BLaER1 (cell line): ENCODE measurements at regions not wholly inside any gene's neighbourhood (a gene's known extent, or its start where the extent isn't known, plus 50 kb on each side); places are given as distances from the start of the nearest gene placed in this dataset.
A peak's percentile ranks its signal among the peaks of the same experiment; 100 is the strongest.

Experiments used
- H3K27ac ChIP-seq: shearing (Covaris generic); formaldehyde crosslinking; 2 replicates; pipeline ENCODE4 v1.8.1; 2022
- H3K27me3 ChIP-seq: shearing (Covaris generic); formaldehyde crosslinking; 2 replicates; pipeline ENCODE4 v1.8.1; 2022
- H3K36me3 ChIP-seq: shearing (Covaris generic); formaldehyde crosslinking; 2 replicates; pipeline ENCODE4 v1.8.1; 2022
- H3K4me1 ChIP-seq: shearing (Covaris generic); formaldehyde crosslinking; 2 replicates; pipeline ENCODE4 v1.8.1; 2022
- H3K4me2 ChIP-seq: shearing (Covaris generic); formaldehyde crosslinking; 2 replicates; pipeline ENCODE4 v1.8.1; 2022
- H3K4me3 ChIP-seq: shearing (Covaris generic); formaldehyde crosslinking; 2 replicates; pipeline ENCODE4 v1.8.1; 2022
- H3K9ac ChIP-seq: shearing (Covaris generic); formaldehyde crosslinking; 2 replicates; pipeline ENCODE4 v1.8.1; 2022
- H3K9me3 ChIP-seq: shearing (Covaris generic); formaldehyde crosslinking; 2 replicates; pipeline ENCODE4 v1.8.1; 2022
- H4K20me1 ChIP-seq: shearing (Covaris generic); formaldehyde crosslinking; 2 replicates; pipeline ENCODE4 v1.8.1; 2022
- Cebpa-rat ChIP-seq: shearing (Covaris generic); IDR thresholded peaks from 2 replicates; pipeline ENCODE4 v1.8.1; 2022

DNA sequence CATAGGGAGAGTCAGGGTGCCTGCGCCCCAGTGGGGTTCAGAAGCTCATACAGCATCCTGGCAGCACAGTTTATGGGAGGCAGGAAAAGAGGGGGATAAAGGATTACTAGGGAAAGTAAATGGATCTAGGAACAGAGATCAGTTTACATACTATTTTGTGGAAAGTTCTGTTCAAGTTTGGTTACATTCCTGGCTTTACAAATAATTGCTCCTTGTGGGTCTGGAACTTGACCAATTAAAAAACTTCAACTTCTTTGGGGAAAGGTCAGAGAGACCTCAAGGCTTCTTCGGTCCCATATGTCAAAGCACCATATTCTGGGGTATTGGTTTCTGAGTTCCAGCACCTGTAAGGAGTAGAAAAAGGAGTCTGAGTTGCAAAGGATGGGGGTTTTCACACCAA, 64.1 kb downstream of the ZDHHC19 start:
- Histone ChIP-seq H3K9me3 (peaks cover 47% of the 10 kb centered on the region), H3K27ac (no peak overlapping the region), H3K4me3 (no peak overlapping the region), H3K36me3 (no peaks in the 10 kb centered on the region), H4K20me1 (no peaks in the 10 kb centered on the region), H3K4me1 (peaks cover 43% of the 10 kb centered on the region), H3K27me3 (no peaks in the 10 kb centered on the region), H3K9ac (no peak overlapping the region), H3K4me2 (no peak overlapping the region)
- no peak for TF ChIP-seq Cebpa-rat

DNA sequence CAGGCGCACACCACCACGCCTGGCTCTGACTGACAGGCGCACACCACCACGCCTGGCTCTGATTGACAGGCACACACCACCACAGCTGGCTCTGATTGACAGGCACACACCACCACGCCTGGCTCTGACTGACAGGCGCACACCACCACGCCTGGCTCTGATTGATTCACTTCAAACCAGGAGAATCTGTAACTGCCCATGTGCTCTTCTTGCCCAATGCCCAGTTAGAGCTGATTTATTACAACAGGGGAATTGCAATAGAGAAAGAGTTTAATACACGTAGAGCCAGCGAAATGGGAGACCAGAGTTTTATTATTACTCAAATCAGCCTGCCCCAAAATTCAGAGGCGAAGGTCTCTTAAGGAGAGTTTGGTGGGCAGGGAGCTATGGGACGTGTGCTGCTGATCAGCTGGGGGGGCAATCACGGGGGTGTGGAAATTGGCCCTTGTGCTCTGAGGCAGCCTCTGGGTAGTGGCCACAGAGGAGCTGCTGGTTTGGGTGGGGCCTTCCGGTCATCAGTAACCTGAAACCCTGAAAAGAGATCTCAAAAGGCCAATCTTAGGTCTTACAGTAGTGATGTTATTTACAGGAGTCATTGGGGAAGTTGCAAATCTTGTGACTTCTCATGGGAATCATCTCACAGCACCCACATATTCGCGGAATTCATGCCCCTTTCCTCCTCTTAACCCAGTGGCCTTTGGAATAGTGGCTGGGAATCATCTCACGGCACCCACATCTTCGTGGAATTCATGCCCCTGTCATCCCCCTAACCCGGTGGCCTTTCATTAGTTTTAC, 63.8 kb upstream of the TFRC start:
- Histone ChIP-seq H3K4me2 (peak overlapping the region; percentile 83), H3K4me1 (peaks cover 58% of the 10 kb centered on the region), H3K27ac (0 out of 2 replicates have a peak overlapping the region, but pooled peaks have one; percentile 34), H3K27me3 (no peaks in the 10 kb centered on the region), H4K20me1 (no peaks in the 10 kb centered on the region), H3K9ac (no peak overlapping the region), H3K4me3 (no peak overlapping the region), H3K36me3 (no peaks in the 10 kb centered on the region), H3K9me3 (peaks cover 35% of the 10 kb centered on the region)
- TF ChIP-seq Cebpa-rat, result no peak

DNA sequence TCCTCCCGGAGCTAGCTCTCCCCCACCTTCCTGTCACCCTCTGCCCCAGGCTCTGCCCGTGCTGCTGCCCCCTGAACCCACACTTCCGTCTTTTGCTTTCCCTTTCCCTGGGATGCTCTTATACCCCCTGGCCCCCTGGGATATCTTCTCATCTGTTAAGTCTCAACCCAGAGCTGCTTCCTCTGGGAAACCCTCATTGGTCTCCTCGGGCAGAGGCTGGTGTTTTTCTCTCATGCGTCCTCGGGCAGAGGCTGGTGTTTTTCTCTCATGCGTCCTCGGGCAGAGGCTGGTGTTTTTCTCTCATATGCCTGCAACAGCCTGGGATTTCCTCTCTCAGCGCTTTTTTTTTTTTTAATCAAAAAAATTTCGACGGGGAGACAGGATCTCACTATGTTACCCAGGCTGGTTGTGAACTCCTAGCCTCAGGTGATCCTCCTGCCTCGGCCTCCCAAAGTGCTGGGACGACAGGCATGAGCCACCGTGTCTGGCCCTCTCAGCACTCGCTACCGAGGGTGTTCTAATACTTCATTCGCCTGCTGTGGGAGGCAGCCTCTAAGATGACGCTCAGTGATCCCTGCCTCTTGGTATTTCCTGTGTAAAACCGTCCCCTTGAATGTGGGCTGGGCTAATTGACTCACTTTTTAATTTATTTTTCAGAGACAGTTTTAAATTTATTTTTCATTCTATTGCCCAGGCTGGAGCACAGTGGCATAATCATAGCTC, 62.7 kb upstream of the TFRC start:
- H3K36me3 ChIP-seq, result no peaks in the 10 kb centered on the region
- peak overlapping the region; percentile 83 for H3K4me2 ChIP-seq
- peak overlapping the region; percentile 54 for H3K9ac ChIP-seq
- no peak for TF ChIP-seq Cebpa-rat
- peaks cover 24% of the 10 kb centered on the region for H3K9me3 ChIP-seq
- peak overlapping the region; percentile 36; the same call in 1 of the 2 replicates for H3K4me3 ChIP-seq
- no peaks in the 10 kb centered on the region for H3K27me3 ChIP-seq
- H3K4me1 ChIP-seq, result peaks cover 68% of the 10 kb centered on the region
- peak overlapping the region; percentile 76 for H3K27ac ChIP-seq
- no peaks in the 10 kb centered on the region for H4K20me1 ChIP-seq

DNA sequence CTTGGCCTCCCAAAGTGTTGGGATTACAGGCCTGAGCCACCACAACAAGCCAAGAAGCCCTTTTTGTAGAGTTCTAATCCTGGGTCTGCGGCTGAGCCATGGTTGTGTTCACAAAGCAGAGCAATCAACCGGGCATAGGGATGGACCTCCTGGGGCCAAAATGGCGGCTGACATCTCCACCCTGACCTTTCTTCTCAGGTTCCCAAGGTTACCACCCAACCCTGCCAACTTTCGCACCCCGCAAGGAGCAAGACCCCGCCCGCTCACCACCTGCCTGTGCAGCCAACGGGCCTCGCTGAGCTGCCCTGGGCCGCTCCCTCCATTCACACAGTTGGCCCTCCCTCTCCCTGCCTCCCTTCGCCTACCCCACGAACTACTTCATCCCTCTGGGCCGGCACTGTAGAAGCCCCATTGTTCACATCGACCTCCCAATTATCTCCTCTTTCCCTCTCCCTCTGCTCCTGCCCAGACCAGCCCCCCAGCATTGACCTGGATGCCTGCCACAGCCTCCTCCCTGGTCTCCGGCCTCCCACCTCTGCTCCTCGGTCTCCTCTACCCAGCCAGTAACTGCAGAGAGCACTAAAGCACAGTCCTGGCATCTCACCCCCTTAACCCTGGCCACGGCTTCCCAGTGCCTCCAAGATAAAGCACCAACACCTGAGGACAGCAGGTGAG, 62.0 kb upstream of the TFRC start:
- H3K4me2 ChIP-seq, result peak overlapping the region; percentile 83
- peak overlapping the region; percentile 54 for H3K9ac ChIP-seq
- H3K9me3 ChIP-seq, result peaks cover 18% of the 10 kb centered on the region
- H3K4me3 ChIP-seq, result 0 out of 2 replicates have a peak overlapping the region, but pooled peaks have one; percentile 36
- peak overlapping the region; percentile 76 for H3K27ac ChIP-seq
- no peak for TF ChIP-seq Cebpa-rat
- no peaks in the 10 kb centered on the region for H4K20me1 ChIP-seq
- peaks cover 68% of the 10 kb centered on the region for H3K4me1 ChIP-seq
- no peaks in the 10 kb centered on the region for H3K27me3 ChIP-seq
- H3K36me3 ChIP-seq, result no peaks in the 10 kb centered on the region

DNA sequence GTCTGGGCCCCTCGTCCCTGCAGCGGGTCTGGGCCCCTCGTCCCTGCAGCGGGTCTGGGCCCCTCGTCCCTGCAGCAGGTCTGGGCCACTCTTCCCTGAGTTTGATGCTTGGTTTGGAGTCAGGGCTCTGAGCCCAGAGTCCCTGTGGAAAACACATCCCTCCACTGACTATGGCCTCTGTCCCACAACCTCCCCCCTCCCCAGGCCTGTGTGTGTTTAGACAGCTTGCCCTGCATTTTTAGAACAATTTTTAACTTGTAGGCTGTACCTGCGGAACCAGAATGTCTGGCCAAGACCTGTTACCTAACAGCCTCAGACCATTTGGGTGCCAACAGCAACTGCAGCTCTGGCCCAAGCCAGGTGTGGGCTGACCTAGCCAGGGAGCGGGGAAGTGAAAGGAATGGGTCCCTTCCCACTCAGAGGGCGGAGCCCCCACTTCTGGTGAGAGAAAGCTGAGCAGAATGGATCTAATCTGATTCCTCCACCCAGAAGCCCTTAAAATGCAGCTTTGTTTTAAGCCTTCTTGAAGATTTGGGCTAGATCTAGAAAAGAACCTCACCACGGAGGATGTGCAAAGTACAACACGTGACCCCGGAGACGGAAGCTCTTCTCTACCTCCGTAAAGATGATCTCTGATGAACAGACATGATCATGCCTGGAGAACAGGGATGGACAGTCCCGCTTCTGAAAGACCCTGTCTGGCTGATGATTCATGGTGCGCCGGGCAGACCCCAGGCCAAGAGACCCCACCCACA, 60.5 kb upstream of the TFRC start:
- Histone ChIP-seq H3K4me3 (no peak overlapping the region), H3K27ac (peak overlapping the region; percentile 59; the same call in 1 of the 2 replicates), H4K20me1 (no peaks in the 10 kb centered on the region), H3K27me3 (no peaks in the 10 kb centered on the region), H3K9me3 (peaks cover 5% of the 10 kb centered on the region), H3K36me3 (no peaks in the 10 kb centered on the region), H3K4me1 (peaks cover 68% of the 10 kb centered on the region), H3K4me2 (peak overlapping the region; percentile 47), H3K9ac (no peak overlapping the region)
- no peak for TF ChIP-seq Cebpa-rat

DNA sequence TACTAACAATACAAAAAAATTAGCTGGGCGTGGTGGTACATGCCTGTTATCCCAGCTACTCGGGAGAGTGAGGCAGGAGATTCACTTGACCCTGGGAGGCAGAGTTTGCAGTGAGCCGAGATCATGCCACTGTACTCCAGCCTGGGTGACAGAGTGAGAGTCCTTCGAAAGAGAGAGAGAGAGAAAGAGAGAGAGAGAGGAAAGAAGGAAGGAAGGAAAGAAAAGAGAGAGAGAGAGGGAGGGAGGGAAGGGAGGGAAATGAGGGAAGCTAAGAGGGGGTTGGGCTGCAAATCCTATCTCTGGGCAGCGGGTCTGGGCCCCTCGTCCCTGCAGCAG, 59.9 kb upstream of the TFRC start:
- H3K4me2 ChIP-seq, result peak overlapping the region; percentile 47
- H3K36me3 ChIP-seq, result no peaks in the 10 kb centered on the region

DNA sequence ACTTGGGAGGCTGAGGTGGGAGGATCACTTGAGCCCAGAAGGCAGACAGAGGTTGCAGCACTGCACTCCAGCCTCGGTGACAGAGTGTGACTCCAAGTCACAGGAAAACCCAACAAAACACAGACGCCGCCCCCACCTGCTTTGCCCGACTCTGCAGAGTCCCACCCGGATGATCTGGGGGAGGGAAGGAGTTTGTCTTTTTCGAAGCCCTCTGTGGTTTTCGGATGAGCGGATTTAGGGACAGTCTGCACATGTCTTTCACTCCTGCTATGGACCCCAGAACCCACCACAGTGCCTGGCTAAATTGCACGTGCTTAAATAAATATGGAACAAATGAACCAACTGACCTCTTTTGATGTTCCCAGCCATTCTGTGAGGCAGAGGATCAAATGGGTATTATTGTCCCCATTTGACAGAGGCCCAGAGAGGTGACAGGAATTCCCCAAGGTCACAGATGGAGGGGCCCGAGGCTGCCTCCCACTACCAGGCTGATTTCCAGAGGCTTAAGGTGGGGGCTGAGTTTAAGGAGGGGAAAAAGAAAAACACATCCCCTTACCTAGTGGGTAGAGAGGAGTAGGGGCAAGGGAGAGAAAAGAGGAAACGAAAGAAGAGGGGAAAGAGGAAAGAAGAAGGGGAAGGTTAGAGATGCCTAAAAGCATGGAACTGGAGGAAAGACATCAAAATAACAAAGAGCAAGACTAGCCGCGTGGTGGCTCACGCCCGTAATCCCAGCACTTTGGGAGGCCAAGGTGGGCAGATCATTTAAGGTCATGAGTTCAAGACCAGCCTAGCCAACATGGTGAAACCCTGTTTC, 59.4 kb upstream of the TFRC start:
- Histone ChIP-seq H3K27me3 (no peaks in the 10 kb centered on the region), H3K4me3 (no peak overlapping the region), H3K27ac (0 out of 2 replicates have a peak overlapping the region, but pooled peaks have one; percentile 10), H3K4me2 (peak overlapping the region; percentile 47), H4K20me1 (no peaks in the 10 kb centered on the region), H3K36me3 (no peaks in the 10 kb centered on the region), H3K4me1 (peaks cover 66% of the 10 kb centered on the region), H3K9ac (no peak overlapping the region), H3K9me3 (no peaks in the 10 kb centered on the region)
- TF ChIP-seq Cebpa-rat, result no peak

More for the DNA sequence above, 59.9 kb upstream of the TFRC start:
- Histone ChIP-seq H4K20me1 (no peaks in the 10 kb centered on the region), H3K27ac (peak overlapping the region; percentile 59; the same call in 1 of the 2 replicates), H3K9me3 (no peaks in the 10 kb centered on the region), H3K4me3 (no peak overlapping the region), H3K4me1 (peaks cover 68% of the 10 kb centered on the region), H3K9ac (no peak overlapping the region), H3K27me3 (no peaks in the 10 kb centered on the region)
- TF ChIP-seq Cebpa-rat, result no peak

DNA sequence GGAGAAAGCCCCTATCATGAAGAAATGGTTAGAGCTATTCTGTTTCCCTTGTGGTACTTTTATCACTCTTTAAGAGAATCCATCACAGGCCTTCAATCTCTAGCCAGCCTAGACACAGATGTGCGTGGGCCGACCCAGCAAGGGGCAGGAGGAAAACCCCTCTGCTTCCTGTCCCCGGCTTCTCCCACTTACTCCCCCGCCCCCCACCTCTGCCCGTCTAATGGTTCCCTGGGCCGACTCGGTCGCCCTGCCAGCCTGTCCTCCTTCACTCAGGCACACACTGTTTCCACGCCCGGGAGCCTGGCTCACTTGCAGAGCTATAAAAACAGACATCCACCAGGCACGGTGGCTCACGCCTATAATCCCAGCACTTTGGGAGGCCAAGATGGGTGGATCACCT, 58.3 kb upstream of the TFRC start:
- Histone ChIP-seq H3K36me3 (no peaks in the 10 kb centered on the region), H3K9ac (0 out of 2 replicates have a peak overlapping the region, but pooled peaks have one; percentile 16), H3K4me1 (peaks cover 56% of the 10 kb centered on the region), H3K27me3 (no peaks in the 10 kb centered on the region), H3K4me2 (peak overlapping the region; percentile 47), H4K20me1 (no peaks in the 10 kb centered on the region), H3K9me3 (no peaks in the 10 kb centered on the region), H3K4me3 (no peak overlapping the region), H3K27ac (peak overlapping the region; percentile 47)
- no peak for TF ChIP-seq Cebpa-rat
